ENCODE measurements at regions not wholly inside any gene's neighbourhood (a gene's known extent, or its start where the extent isn't known, plus 50 kb on each side); places are given as distances from the start of the nearest gene placed in this dataset.

- TF ChIP-seq EP300 (IDR thresholded peaks at IDR 0.05; ENCODE audit: borderline replicate concordance) (no peak), FOXM1 (IDR thresholded peaks at IDR 0.05; ENCODE audit: borderline replicate concordance, low read depth) (no peak), TCF12 (IDR thresholded peaks at IDR 0.05; ENCODE audit: low read depth) (no peak), TAF1 (IDR thresholded peaks at IDR 0.05; ENCODE audit: low read depth) (no peak), CEBPB (IDR thresholded peaks at IDR 0.05) (no peak), EGR1 (IDR thresholded peaks at IDR 0.05) (no peak)
- TF ChIP-seq, protein P1, sequence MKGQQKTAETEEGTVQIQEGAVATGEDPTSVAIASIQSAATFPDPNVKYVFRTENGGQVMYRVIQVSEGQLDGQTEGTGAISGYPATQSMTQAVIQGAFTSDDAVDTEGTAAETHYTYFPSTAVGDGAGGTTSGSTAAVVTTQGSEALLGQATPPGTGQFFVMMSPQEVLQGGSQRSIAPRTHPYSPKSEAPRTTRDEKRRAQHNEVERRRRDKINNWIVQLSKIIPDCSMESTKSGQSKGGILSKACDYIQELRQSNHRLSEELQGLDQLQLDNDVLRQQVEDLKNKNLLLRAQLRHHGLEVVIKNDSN (IDR thresholded peaks at IDR 0.05), result no peak
Observed at GRCh38 chr12:66055837-66056319, 74.7 kb downstream of the LLPH start.

DNA sequence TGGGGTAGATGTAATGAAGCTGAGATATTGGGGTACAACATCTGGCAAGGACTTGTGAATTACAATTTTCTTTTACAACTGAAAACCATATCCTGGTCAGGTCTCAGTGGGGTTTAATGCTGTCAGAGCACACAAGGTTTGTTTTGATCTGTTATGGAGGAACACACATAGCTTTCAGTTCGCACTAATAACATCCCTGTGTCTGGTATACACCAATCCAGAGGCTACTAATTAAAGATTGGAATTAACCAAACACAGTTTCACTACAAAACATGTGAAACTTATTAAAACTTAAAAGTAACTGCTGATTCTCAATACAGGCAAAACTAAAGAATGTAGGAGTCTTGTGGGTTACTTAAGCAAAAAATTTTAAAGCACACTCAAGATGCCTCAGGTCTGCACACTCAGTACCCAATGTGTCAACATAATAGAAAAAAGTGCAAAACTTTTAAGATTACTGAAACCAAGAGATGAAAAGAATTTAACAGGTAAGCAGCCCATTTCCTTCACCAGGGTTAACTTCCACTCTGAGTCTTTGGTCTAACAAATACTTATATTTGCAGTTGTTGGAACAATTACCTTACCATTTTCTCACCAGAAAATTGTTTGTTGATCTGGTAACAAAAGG lies 77.4 kb downstream of the LLPH start:
- TF ChIP-seq RAD21 (IDR thresholded peaks at IDR 0.05; ENCODE audit: low read depth) (no peak), CEBPB (IDR thresholded peaks at IDR 0.05) (no peak), TEAD4 (IDR thresholded peaks at IDR 0.05) (no peak)
- TF ChIP-seq, protein P2, sequence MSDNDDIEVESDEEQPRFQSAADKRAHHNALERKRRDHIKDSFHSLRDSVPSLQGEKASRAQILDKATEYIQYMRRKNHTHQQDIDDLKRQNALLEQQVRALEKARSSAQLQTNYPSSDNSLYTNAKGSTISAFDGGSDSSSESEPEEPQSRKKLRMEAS (IDR thresholded peaks at IDR 0.05), result no peak

DNA sequence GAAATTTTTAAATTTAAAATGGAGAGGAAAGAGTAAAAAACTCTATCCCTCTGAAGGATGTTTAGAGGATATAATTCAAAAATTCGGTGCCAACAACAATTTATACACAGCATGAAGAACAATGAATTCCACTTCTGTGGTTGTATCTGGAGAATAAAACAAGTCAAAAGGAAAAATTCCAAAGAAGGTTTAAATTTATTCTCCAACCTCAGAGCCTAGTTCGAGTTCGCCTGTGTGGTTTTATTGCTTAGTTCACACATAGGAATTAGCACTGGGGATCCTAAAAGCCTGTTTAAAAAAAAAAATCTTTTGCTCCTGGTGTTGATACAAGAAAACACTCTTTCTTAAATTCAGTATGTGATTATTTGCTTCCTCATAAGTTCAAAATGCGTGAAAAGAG lies 79.2 kb downstream of the LLPH start:
- TF ChIP-seq FOXM1 (IDR thresholded peaks at IDR 0.05; ENCODE audit: borderline replicate concordance, low read depth) (no peak), TAF1 (IDR thresholded peaks at IDR 0.05; ENCODE audit: low read depth) (no peak), ZBTB7A (IDR thresholded peaks at IDR 0.05; ENCODE audit: low read depth) (no peak), EP300 (IDR thresholded peaks at IDR 0.05; ENCODE audit: borderline replicate concordance) (no peak), YY1 (IDR thresholded peaks at IDR 0.05; ENCODE audit: low read depth) (no peak), TEAD4 (IDR thresholded peaks at IDR 0.05) (no peak), NFIC (IDR thresholded peaks at IDR 0.05) (no peak), CREB1 (IDR thresholded peaks at IDR 0.05; ENCODE audit: low read depth) (no peak), RAD21 (IDR thresholded peaks at IDR 0.05; ENCODE audit: low read depth) (no peak), EGR1 (IDR thresholded peaks at IDR 0.05) (no peak), CEBPB (IDR thresholded peaks at IDR 0.05) (no peak), TCF12 (IDR thresholded peaks at IDR 0.05; ENCODE audit: low read depth) (no peak)
- TF ChIP-seq, protein P1 (IDR thresholded peaks at IDR 0.05), result no peak
- TF ChIP-seq, protein P2 (IDR thresholded peaks at IDR 0.05), result no peak
- TF ChIP-seq, protein P3, sequence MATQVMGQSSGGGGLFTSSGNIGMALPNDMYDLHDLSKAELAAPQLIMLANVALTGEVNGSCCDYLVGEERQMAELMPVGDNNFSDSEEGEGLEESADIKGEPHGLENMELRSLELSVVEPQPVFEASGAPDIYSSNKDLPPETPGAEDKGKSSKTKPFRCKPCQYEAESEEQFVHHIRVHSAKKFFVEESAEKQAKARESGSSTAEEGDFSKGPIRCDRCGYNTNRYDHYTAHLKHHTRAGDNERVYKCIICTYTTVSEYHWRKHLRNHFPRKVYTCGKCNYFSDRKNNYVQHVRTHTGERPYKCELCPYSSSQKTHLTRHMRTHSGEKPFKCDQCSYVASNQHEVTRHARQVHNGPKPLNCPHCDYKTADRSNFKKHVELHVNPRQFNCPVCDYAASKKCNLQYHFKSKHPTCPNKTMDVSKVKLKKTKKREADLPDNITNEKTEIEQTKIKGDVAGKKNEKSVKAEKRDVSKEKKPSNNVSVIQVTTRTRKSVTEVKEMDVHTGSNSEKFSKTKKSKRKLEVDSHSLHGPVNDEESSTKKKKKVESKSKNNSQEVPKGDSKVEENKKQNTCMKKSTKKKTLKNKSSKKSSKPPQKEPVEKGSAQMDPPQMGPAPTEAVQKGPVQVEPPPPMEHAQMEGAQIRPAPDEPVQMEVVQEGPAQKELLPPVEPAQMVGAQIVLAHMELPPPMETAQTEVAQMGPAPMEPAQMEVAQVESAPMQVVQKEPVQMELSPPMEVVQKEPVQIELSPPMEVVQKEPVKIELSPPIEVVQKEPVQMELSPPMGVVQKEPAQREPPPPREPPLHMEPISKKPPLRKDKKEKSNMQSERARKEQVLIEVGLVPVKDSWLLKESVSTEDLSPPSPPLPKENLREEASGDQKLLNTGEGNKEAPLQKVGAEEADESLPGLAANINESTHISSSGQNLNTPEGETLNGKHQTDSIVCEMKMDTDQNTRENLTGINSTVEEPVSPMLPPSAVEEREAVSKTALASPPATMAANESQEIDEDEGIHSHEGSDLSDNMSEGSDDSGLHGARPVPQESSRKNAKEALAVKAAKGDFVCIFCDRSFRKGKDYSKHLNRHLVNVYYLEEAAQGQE (IDR thresholded peaks at IDR 0.05; ENCODE audit: low read depth), result no peak

- no peak for TF ChIP-seq RAD21 (IDR thresholded peaks at IDR 0.05; ENCODE audit: low read depth)
- TF ChIP-seq CEBPB (IDR thresholded peaks at IDR 0.05), result no peak
- TF ChIP-seq EGR1 (IDR thresholded peaks at IDR 0.05), result no peak
- TF ChIP-seq FOXM1 (IDR thresholded peaks at IDR 0.05; ENCODE audit: borderline replicate concordance, low read depth), result no peak
Observed at GRCh38 chr12:66050610-66051009, 79.9 kb downstream of the LLPH start.

DNA sequence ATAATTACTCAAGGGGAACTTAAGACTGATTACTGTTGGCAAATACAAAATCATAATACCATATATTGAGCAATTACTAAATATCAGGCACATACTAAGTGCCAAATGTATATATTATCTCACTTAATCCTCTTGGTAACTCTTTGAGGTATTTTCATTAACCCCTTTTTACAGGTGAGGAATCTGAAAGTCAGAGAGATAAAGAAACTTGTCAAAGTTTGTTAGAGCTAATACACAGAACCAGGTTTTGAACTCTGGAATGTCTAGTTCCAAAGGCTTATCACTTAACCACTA lies 80.3 kb downstream of the LLPH start:
- no peak for TF ChIP-seq EGR1 (IDR thresholded peaks at IDR 0.05)
- TF ChIP-seq NFIC (IDR thresholded peaks at IDR 0.05), result no peak
- TF ChIP-seq FOXM1 (IDR thresholded peaks at IDR 0.05; ENCODE audit: borderline replicate concordance, low read depth), result no peak
- TF ChIP-seq RAD21 (IDR thresholded peaks at IDR 0.05; ENCODE audit: low read depth), result no peak

- TF ChIP-seq ZBTB7A (IDR thresholded peaks at IDR 0.05; ENCODE audit: low read depth) (no peak), TEAD4 (IDR thresholded peaks at IDR 0.05) (no peak), CEBPB (IDR thresholded peaks at IDR 0.05) (no peak)
Observed at GRCh38 chr12:66049538-66050282, 80.8 kb downstream of the LLPH start.

DNA sequence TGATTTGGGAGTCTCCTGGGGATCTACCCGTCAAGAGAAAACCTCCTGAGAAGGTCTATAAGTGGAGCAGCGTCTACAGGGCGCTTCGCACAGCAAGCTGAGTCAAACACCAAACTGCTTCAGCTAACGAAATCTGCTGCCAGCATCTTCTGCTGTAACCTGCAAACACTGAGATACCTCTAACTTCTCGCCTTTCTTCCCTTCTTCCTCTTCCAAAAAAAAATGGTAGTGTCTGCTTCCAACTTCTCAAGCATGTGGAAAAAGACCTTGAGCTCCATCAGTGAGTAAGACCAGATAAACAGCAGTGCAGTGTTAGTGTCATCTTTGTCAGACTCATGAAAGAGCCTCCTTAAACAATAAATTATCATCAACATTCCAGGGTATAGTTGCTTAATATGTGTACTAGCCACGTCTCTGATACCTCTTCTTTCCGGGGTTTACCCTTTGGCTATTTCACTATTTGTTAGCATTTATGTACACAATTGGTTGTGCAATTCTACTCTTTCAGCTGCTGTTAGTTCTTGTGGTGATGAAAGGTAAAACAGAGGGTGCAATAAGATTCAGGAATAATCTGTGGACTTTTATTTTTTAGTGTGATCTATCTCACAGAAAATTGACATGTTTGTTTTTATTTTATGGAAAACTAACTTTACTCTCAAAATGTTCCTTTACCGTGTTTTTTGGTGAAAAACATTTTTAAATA lies 81.6 kb downstream of the LLPH start:
- TF ChIP-seq, protein P1 (IDR thresholded peaks at IDR 0.05), result no peak
- TF ChIP-seq EP300 (IDR thresholded peaks at IDR 0.05; ENCODE audit: borderline replicate concordance), result no peak
- no peak for TF ChIP-seq YY1 (IDR thresholded peaks at IDR 0.05; ENCODE audit: low read depth)
- no peak for TF ChIP-seq TCF12 (IDR thresholded peaks at IDR 0.05; ENCODE audit: low read depth)
- peak; percentile 69 for TF ChIP-seq CEBPB (IDR thresholded peaks at IDR 0.05)

All from Ishikawa (cell line).